Adrenal gland (tissue), 9 donors: ENCODE measurements at regions not wholly inside any gene's neighbourhood (a gene's known extent, or its start where the extent isn't known, plus 50 kb on each side); places are given as distances from the start of the nearest gene placed in this dataset.

Experiments
- DNase-seq, 7 donors: peaks; one replicate each; pipeline ENCODE4 v3.0.0-alpha.2; 2019 to 2020
- H3K27ac ChIP-seq, 5 donors: fragments of 200-600 bp; sonication (generic) in 4 of 5; 1 replicate in 3 of 5; 2 replicates in 2 of 5; pipeline versions ENCODE4 v1.5.1 to v1.8.0; 2016 to 2020; ENCODE audit warnings: mild to moderate bottlenecking in 1 of 5
- H3K27me3 ChIP-seq: fragments of 200-600 bp; 2 replicates; pipeline ENCODE4 v1.8.0; 2021
- H3K36me3 ChIP-seq, 2 donors: fragments of 200-600 bp; replicated peaks in 1 of 2; 1 replicate in 1 of 2; 2 replicates in 1 of 2; pipeline versions ENCODE4 v1.5.1 to v1.8.0; 2018 to 2022
- H3K4me1 ChIP-seq, 2 donors: fragments of 200-600 bp; replicated peaks in 1 of 2; 1 replicate in 1 of 2; 2 replicates in 1 of 2; pipeline versions ENCODE4 v1.5.1 to v1.8.0; 2018 to 2021
- H3K4me3 ChIP-seq, 4 donors: fragments of 200-600 bp; sonication (generic) in 3 of 4; one replicate each; pipeline ENCODE4 v1.5.1; 2016 to 2018
- H3K9me3 ChIP-seq, 3 donors: fragments of 200-600 bp; sonication (generic) in 1 of 3; replicated peaks in 1 of 3; 1 replicate in 2 of 3; 2 replicates in 1 of 3; pipeline versions ENCODE4 v1.5.1 to v1.8.0; 2016 to 2021
- POLR2A ChIP-seq, 2 donors: fragments of 450-650 bp; IDR thresholded peaks; one replicate each; pipeline ENCODE4 v1.6.1; 2017; ENCODE audit warnings: antibody characterized with exemption in 2 of 2, mild to moderate bottlenecking in 2 of 2, moderate library complexity in 1 of 2
- WGBS, 4 donors: extraction: QIAGEN DNeasy Blood & Tissue Kit in 2 of 4; methylation state at CpG; one replicate each; pipeline versions ENCODE4 v1.1.5 to v1.1.7; 2013 to 2017; 5-methylcytosine and 5-hydroxymethylcytosine counted together
- intact Hi-C, 2 donors: fragments of 100-400 bp; cut with DNase I; formaldehyde crosslinking; loops; one replicate each; pipeline versions ENCODE4 v1.14.1 to v1.15.0; 2022 to 2023
- TF ChIP-seq, protein P1 (sequence below), 6 experiments: fragments of 450-650 bp in 4 of 6; fragments of 200-600 bp in 2 of 6; sonication (generic) in 1 of 6; IDR thresholded peaks; 1 replicate in 5 of 6; 2 replicates in 1 of 6; pipeline versions ENCODE4 v1.5.1 to v1.8.0; 2016 to 2021; ENCODE audit warnings: antibody characterized with exemption in 6 of 6, mild to moderate bottlenecking in 2 of 6, moderate library complexity in 1 of 6
- donor health status: healthy with polysubstance abuse.
- donor health status: Bipolar disorder and iron deficiency.
- donor health status: DM: yes; HTN: yes; CAD: no.
- donor health status: DM: no; HTN: no; CAD: no.
- donor health status: DM: no; HTN: no; CAD: no.

DNA sequence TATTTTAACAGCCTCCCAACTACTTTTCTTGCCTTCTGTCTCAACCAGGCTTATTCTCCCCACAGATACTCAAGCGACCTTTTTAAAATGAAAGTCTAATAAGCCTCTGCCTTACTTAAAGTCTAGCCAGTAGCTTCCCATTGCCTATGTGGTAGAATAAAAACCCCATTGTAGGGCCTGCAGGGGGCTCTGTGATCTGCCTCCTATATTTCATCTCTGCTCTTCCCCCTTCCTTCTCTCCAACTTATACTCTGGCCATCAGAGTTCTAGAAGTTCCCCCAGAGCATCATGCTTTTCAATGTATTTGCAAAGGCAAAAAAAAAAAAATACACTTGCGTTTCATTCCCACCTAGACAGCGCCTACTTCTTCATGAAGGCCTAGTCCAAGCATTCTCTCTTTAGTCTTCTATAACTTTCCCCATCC, 167.7 kb upstream of the ADO start:
- DNase-seq: no peak
- intact Hi-C loops: no loop called here

DNA sequence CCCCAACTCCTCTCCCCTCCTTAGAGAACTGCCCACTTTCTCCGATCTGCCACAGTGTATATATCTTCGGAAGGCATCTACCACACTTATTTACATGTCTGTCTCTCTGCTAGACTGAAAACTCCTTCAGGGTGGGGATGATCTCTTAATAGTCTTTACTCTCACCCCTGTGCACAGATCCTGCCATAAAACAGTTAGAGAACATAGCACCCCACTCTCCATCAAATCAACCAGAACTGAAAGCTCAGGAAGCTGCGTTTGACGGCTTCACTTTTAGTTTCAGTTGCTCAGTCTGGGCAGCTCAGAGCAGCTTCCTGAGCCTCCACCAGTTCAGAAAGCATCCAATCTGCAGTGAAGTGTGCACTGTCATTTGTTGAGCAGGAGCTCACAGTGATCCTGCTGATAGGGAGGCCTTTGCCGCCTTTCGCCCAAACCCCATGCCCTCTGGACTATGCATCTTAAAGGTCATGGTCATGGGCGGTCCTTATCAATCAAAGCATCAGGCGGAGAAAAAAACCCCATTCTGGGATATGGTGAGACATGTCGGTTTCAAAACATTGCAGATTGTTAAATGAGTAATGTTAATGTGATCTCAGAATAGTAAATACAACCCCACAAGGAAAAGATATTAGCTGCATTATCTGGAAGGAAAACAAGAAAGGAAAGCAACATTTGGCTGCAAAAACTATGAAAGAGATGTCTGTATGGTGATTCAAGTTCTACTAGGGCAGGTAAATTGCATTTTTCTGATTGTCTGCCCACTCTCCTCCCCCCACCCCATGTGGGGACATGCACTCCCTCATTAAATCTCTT, 167.1 kb upstream of the ADO start:
- peak in 1 of 2 donors; percentile 25 for TF ChIP-seq POLR2A (IDR thresholded peaks at IDR 0.05)
- TF ChIP-seq, protein P1, sequence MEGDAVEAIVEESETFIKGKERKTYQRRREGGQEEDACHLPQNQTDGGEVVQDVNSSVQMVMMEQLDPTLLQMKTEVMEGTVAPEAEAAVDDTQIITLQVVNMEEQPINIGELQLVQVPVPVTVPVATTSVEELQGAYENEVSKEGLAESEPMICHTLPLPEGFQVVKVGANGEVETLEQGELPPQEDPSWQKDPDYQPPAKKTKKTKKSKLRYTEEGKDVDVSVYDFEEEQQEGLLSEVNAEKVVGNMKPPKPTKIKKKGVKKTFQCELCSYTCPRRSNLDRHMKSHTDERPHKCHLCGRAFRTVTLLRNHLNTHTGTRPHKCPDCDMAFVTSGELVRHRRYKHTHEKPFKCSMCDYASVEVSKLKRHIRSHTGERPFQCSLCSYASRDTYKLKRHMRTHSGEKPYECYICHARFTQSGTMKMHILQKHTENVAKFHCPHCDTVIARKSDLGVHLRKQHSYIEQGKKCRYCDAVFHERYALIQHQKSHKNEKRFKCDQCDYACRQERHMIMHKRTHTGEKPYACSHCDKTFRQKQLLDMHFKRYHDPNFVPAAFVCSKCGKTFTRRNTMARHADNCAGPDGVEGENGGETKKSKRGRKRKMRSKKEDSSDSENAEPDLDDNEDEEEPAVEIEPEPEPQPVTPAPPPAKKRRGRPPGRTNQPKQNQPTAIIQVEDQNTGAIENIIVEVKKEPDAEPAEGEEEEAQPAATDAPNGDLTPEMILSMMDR (IDR thresholded peaks at IDR 0.05): no peak
- intact Hi-C loops: no loop called here

More for the DNA sequence above, 167.7 kb upstream of the ADO start:
- H3K4me3 ChIP-seq: peak overlapping the region in 1 of 4 donors; percentile 14
- no peak for TF ChIP-seq POLR2A (IDR thresholded peaks at IDR 0.05)
- TF ChIP-seq, protein P1 (IDR thresholded peaks at IDR 0.05): peak in 1 of 6 experiments; percentile 4
- 57 to 89% (median 72%) methylated on average over 3 of the region's 3 CpGs for WGBS, 4 donors
- no peaks in the 10 kb centered on the region for H3K9me3 ChIP-seq
- peaks cover 0 to 19% of the 10 kb centered on the region in 2 donors for H3K4me1 ChIP-seq
- no peaks in the 10 kb centered on the region for H3K27me3 ChIP-seq
- no peaks in the 10 kb centered on the region for H3K36me3 ChIP-seq
- peak overlapping the region in 3 of 5 donors; percentile 43 to 83 (median 62) for H3K27ac ChIP-seq

DNA sequence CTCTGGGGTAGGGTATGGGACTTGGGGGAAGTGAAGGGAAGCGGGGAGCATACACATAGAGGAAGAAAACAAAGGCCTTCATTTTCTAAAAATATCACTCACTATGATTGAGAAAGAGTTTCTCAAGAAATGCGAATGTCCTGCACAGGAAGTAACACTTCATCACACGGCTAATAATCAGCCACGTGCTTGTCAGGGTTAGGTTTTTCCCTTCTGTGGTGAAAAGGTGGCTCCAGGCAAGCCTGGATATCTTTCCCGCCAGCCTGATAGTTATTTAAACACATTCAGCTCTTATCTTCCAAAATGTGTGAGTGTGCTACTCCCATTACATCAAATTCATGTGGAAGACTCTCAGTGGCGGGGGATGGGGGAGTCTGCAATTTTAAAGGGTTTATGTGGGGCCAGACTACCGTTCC, 166.4 kb upstream of the ADO start:
- DNase-seq: peak in 3 of 7 donors; percentile 32 to 40 (median 34)
- H3K36me3 ChIP-seq: no peaks in the 10 kb centered on the region
- no peaks in the 10 kb centered on the region for H3K27me3 ChIP-seq
- no peak for TF ChIP-seq POLR2A (IDR thresholded peaks at IDR 0.05)
- TF ChIP-seq, protein P1 (IDR thresholded peaks at IDR 0.05): no peak
- H3K4me3 ChIP-seq: peak overlapping the region in 1 of 4 donors; percentile 14
- H3K4me1 ChIP-seq: peaks cover 0 to 19% of the 10 kb centered on the region in 2 donors
- 38 to 47% (median 41%) methylated on average over 7 of the region's 7 CpGs for WGBS, 4 donors
- intact Hi-C loops: no loop called here
- peak overlapping the region in 3 of 5 donors; percentile 43 to 83 (median 62) for H3K27ac ChIP-seq
- no peaks in the 10 kb centered on the region for H3K9me3 ChIP-seq

More for the DNA sequence above, 167.1 kb upstream of the ADO start:
- Histone ChIP-seq H3K27me3 (no peaks in the 10 kb centered on the region), H3K4me3 (peak overlapping the region in 1 of 4 donors; percentile 14), H3K4me1 (peaks cover 0 to 19% of the 10 kb centered on the region in 2 donors), H3K36me3 (no peaks in the 10 kb centered on the region), H3K27ac (peak overlapping the region in 3 of 5 donors; percentile 43 to 83 (median 62)), H3K9me3 (no peaks in the 10 kb centered on the region)
- DNase-seq: peak; percentile 27 to 72 (median 53)
- WGBS, 4 donors: 15 to 17% (median 16%) methylated on average over 9 of the region's 9 CpGs

DNA sequence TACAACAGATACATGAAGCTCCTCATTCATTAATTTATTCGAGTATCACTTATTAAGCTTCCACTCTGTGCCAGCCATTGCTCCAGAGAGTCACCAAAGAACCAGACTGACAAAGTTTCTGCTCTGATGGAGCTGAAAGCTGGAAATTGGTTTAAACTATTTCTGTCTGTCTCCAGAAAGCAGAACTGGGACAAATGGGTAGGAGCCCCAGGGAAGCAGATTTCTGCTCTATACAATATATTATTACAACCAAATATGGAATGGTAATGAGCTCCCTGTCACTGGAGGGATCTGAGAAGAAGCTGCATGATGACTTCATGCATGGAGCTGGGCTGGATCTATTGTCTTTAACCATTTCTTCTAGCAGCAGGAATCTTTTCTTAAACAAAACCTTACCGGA, 165.4 kb upstream of the ADO start:
- WGBS, 4 donors: 90 to 96% (median 93%) methylated on average over 2 of the region's 2 CpGs
- DNase-seq: no peak
- TF ChIP-seq, protein P1 (IDR thresholded peaks at IDR 0.05): no peak
- TF ChIP-seq POLR2A (IDR thresholded peaks at IDR 0.05): no peak
- no peak overlapping the region for H3K4me3 ChIP-seq
- no peak overlapping the region for H3K27ac ChIP-seq
- no peaks in the 10 kb centered on the region for H3K27me3 ChIP-seq
- H3K4me1 ChIP-seq: peaks cover 0 to 19% of the 10 kb centered on the region in 2 donors
- no peaks in the 10 kb centered on the region for H3K9me3 ChIP-seq
- H3K36me3 ChIP-seq: no peaks in the 10 kb centered on the region
- intact Hi-C loops: no loop called here
